Stimulated activated naive B cell treated with anti-CD40 and anti-IgM and Interleukin-4, amounts not matched to agents 10 μg/mL and 1 μg/mL and 100 μg/mL, for 72 hours (primary cell): ENCODE measurements at regions not wholly inside any gene's neighbourhood (a gene's known extent, or its start where the extent isn't known, plus 50 kb on each side); places are given as distances from the start of the nearest gene placed in this dataset.
"Not testable (repeated sequence)": the region's sequence is repeated elsewhere in the genome, so short reads cannot be mapped to it uniquely, and the experiment has no call there.

ENCODE experiments used
- ATAC-seq, 2 donors: fragments of 150-1000 bp; cut with Tn5 transposase; replicated peaks; 2 replicates each; pipeline ENCODE4 v1.10.0; 2021; ENCODE audit warnings: moderate library complexity in 1 of 2
- DNase-seq: peaks from one replicate; pipeline ENCODE4 v3.0.0; 2021
- H3K27ac Mint-ChIP-seq: one replicate; pipeline ENCODE4 v1.8.0; 2022; ENCODE audit warnings: mild to moderate bottlenecking, mixed read lengths
- H3K27me3 Mint-ChIP-seq, 2 donors: one replicate each; pipeline ENCODE4 v1.8.0; 2022; ENCODE audit warnings: mixed read lengths in 2 of 2
- H3K36me3 Mint-ChIP-seq, 2 donors: one replicate each; pipeline ENCODE4 v1.8.0; 2022; ENCODE audit warnings: mixed read lengths in 2 of 2, mild to moderate bottlenecking in 1 of 2
- H3K4me1 Mint-ChIP-seq, 2 donors: one replicate each; pipeline ENCODE4 v1.8.0; 2022; ENCODE audit warnings: mixed read lengths in 2 of 2, mild to moderate bottlenecking in 1 of 2
- H3K4me3 Mint-ChIP-seq, 2 donors: one replicate each; pipeline ENCODE4 v1.8.0; 2022; ENCODE audit warnings: mild to moderate bottlenecking in 2 of 2, mixed read lengths in 2 of 2, moderate library complexity in 1 of 2
- H3K9me3 Mint-ChIP-seq, 2 donors: one replicate each; pipeline ENCODE4 v1.8.0; 2022; ENCODE audit warnings: mixed read lengths in 2 of 2, mild to moderate bottlenecking in 1 of 2

DNA sequence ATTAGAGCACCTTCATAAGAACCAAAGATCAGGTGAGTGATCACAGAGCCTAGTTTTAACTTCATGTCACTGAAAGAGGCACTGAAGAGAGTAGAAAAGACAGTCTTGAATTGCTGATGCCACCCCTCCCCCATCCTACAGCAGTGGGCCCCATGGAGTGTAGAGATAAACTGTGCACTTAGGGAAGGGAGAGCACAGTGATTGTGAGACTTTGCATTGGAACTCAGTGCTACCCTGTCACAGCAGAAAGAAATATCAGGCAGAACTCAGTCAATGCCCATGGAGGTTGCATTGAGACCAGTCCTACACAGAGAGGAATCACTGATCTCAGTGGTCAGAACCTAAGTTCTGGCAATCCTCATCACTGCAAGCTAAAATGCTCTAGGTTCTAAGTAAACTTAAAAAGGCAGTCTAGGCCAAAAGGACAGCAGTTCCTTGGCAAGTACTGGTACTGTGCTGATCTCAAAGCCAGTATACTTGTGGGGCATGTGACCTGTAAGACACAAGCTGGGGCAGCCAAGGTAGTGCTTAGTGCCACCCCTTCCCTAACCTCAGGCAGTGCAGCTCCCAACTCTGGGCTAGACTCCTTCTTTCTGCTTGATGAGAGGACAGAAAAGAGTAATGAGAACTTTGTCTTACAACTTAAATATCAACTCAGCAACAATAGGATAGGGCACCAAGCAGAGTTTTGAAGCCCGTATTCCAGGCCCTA is 94.1 kb downstream of the FSCB start:
- no peak overlapping the region for H3K27ac Mint-ChIP-seq
- H3K4me3 Mint-ChIP-seq: no peak overlapping the region
- peaks cover 0 to 5% of the 10 kb centered on the region in 2 donors for H3K9me3 Mint-ChIP-seq
- no peaks in the 10 kb centered on the region for H3K27me3 Mint-ChIP-seq
- DNase-seq: no peak
- no peaks in the 10 kb centered on the region for H3K36me3 Mint-ChIP-seq
- no peak for ATAC-seq
- H3K4me1 Mint-ChIP-seq: no peaks in the 10 kb centered on the region

DNA sequence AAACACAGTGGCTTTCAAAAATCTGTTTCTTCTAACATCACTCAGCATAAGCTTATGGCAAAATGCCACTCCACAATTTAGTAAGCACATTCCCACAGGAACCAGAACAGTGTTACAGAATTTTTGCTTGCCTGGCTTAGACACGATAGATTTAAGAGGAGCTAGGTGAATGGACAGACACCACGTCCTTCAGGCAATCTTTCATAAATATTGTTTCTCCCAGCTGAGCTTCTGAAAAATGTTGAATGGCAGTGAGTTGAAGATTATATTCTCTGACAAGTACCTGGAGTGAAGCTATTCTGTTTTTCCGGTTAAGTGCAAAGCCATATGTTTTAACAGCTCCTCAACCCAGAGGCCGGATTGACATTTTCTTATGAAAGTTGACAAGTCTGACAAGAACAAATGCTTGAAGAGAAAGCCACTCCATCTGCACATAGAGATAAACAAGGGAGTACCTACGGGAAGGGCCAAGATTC is 102.0 kb downstream of the FSCB start:
- no peaks in the 10 kb centered on the region for H3K9me3 Mint-ChIP-seq
- H3K27ac Mint-ChIP-seq: no peak overlapping the region
- DNase-seq (no peak), ATAC-seq (no peak)
- no peaks in the 10 kb centered on the region for H3K36me3 Mint-ChIP-seq
- no peaks in the 10 kb centered on the region for H3K4me1 Mint-ChIP-seq
- no peaks in the 10 kb centered on the region for H3K27me3 Mint-ChIP-seq
- no peak overlapping the region for H3K4me3 Mint-ChIP-seq

- H3K27ac Mint-ChIP-seq: no peak overlapping the region
- H3K4me3 Mint-ChIP-seq: no peak overlapping the region
- no peaks in the 10 kb centered on the region for H3K9me3 Mint-ChIP-seq
- DNase-seq (no peak), ATAC-seq (no peak)
- H3K36me3 Mint-ChIP-seq: no peaks in the 10 kb centered on the region
- H3K27me3 Mint-ChIP-seq: no peaks in the 10 kb centered on the region
- no peaks in the 10 kb centered on the region for H3K4me1 Mint-ChIP-seq
Observed at GRCh38 chr14:44404599-44404998, 102.5 kb downstream of the FSCB start.

- Mint-ChIP-seq H3K9me3 (no peaks in the 10 kb centered on the region), H3K4me3 (no peak overlapping the region), H3K27me3 (no peaks in the 10 kb centered on the region), H3K4me1 (no peaks in the 10 kb centered on the region), H3K27ac (no peak overlapping the region), H3K36me3 (no peaks in the 10 kb centered on the region)
- DNase-seq (no peak), ATAC-seq (no peak)
Observed at GRCh38 chr14:44404036-44404435, 103.0 kb downstream of the FSCB start.

GRCh38 chr14:44403193-44403592 is 103.9 kb downstream of the FSCB start:
- Mint-ChIP-seq H3K4me3 (no peak overlapping the region), H3K4me1 (no peaks in the 10 kb centered on the region), H3K36me3 (no peaks in the 10 kb centered on the region), H3K9me3 (peaks cover 3 to 4% of the 10 kb centered on the region in 2 donors), H3K27me3 (no peaks in the 10 kb centered on the region), H3K27ac (no peak overlapping the region)
- DNase-seq (no peak), ATAC-seq (no peak)

DNA sequence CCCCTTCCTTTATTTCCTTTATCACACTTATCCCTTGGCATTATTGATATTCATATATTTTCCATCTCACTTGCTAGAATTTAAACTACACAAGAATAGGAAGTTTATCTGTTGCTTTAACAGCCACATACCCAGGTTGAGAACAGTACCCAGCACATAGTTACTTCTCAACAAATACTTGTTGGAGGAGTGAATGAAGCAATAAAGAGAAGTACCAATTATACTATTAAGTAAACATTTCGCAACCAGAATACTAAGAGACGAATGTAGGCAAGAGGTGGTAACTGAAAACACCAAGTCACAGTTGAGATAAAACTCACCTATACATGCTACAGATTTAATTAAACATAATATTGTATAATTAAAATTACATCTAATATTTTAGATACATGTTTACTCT is 110.9 kb downstream of the FSCB start:
- Mint-ChIP-seq H3K27ac (no peak overlapping the region), H3K4me3 (no peak overlapping the region), H3K36me3 (no peaks in the 10 kb centered on the region), H3K4me1 (no peaks in the 10 kb centered on the region), H3K9me3 (peaks cover 4 to 6% of the 10 kb centered on the region in 2 donors), H3K27me3 (no peaks in the 10 kb centered on the region)
- no peak for DNase-seq
- no peak for ATAC-seq

- H3K9me3 Mint-ChIP-seq: peaks cover 0 to 2% of the 10 kb centered on the region in 2 donors
- H3K4me1 Mint-ChIP-seq: no peaks in the 10 kb centered on the region
- no peak for DNase-seq
- H3K27ac Mint-ChIP-seq: no peak overlapping the region
- H3K27me3 Mint-ChIP-seq: no peaks in the 10 kb centered on the region
- H3K4me3 Mint-ChIP-seq: no peak overlapping the region
- no peak for ATAC-seq
- no peaks in the 10 kb centered on the region for H3K36me3 Mint-ChIP-seq
Observed at GRCh38 chr14:44392984-44393383, 114.1 kb downstream of the FSCB start.

GRCh38 chr14:44388306-44388705 is 118.8 kb downstream of the FSCB start:
- ATAC-seq (no peak), DNase-seq (no peak)
- Mint-ChIP-seq H3K4me3 (no peak overlapping the region), H3K4me1 (no peaks in the 10 kb centered on the region), H3K36me3 (no peaks in the 10 kb centered on the region), H3K9me3 (peaks cover 0 to 5% of the 10 kb centered on the region in 2 donors), H3K27ac (no peak overlapping the region), H3K27me3 (no peaks in the 10 kb centered on the region)

- no peaks in the 10 kb centered on the region for H3K36me3 Mint-ChIP-seq
- peaks cover 0 to 5% of the 10 kb centered on the region in 2 donors for H3K9me3 Mint-ChIP-seq
- no peak overlapping the region for H3K27ac Mint-ChIP-seq
- ATAC-seq: no peak
- DNase-seq: no peak
- H3K4me1 Mint-ChIP-seq: no peaks in the 10 kb centered on the region
- no peaks in the 10 kb centered on the region for H3K27me3 Mint-ChIP-seq
- no peak overlapping the region for H3K4me3 Mint-ChIP-seq
Observed at GRCh38 chr14:44385906-44386305, 121.2 kb downstream of the FSCB start.

DNA sequence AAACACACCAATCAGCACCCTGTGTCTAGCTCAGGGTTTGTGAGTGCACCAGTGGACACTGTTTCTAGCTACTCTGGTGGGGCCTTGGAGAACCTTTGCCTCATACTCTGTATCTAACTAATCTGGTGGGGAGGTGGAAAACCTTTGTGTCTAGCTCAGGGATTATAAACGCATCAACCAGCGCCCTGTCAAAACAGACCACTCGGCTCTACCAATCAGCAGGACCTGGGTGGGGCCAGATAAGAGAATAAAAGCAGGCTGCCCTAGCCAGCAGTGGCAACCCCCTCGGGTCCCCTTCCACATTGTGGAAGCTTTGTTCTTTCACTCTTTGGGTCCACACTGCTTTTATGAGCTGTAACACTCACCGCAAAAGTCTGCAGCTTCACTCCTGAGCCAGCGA is 121.8 kb downstream of the FSCB start:
- not testable (repeated sequence) for H3K9me3 Mint-ChIP-seq, H3K27ac Mint-ChIP-seq, H3K4me3 Mint-ChIP-seq, ATAC-seq, DNase-seq, H3K4me1 Mint-ChIP-seq, H3K27me3 Mint-ChIP-seq, H3K36me3 Mint-ChIP-seq

- H3K36me3 Mint-ChIP-seq, DNase-seq: not testable (repeated sequence)
Observed at GRCh38 chr14:44384601-44385293, 122.3 kb downstream of the FSCB start.

GRCh38 chr14:44384093-44384492 is 123.0 kb downstream of the FSCB start:
- Mint-ChIP-seq H3K4me1 (no peaks in the 10 kb centered on the region), H3K9me3 (peaks cover 0 to 5% of the 10 kb centered on the region in 2 donors), H3K27ac (no peak overlapping the region), H3K27me3 (no peaks in the 10 kb centered on the region), H3K36me3 (no peaks in the 10 kb centered on the region), H3K4me3 (no peak overlapping the region)
- DNase-seq (no peak), ATAC-seq (no peak)

More at GRCh38 chr14:44384601-44385293, 122.3 kb downstream of the FSCB start:
- H3K4me3 Mint-ChIP-seq, ATAC-seq, H3K4me1 Mint-ChIP-seq, H3K9me3 Mint-ChIP-seq, H3K27me3 Mint-ChIP-seq, H3K27ac Mint-ChIP-seq: not testable (repeated sequence)

GRCh38 chr14:44383636-44384035 is 123.4 kb downstream of the FSCB start:
- DNase-seq (no peak), ATAC-seq (no peak)
- H3K27me3 Mint-ChIP-seq: no peaks in the 10 kb centered on the region
- no peak overlapping the region for H3K27ac Mint-ChIP-seq
- peaks cover 0 to 5% of the 10 kb centered on the region in 2 donors for H3K9me3 Mint-ChIP-seq
- no peaks in the 10 kb centered on the region for H3K4me1 Mint-ChIP-seq
- no peak overlapping the region for H3K4me3 Mint-ChIP-seq
- no peaks in the 10 kb centered on the region for H3K36me3 Mint-ChIP-seq

DNA sequence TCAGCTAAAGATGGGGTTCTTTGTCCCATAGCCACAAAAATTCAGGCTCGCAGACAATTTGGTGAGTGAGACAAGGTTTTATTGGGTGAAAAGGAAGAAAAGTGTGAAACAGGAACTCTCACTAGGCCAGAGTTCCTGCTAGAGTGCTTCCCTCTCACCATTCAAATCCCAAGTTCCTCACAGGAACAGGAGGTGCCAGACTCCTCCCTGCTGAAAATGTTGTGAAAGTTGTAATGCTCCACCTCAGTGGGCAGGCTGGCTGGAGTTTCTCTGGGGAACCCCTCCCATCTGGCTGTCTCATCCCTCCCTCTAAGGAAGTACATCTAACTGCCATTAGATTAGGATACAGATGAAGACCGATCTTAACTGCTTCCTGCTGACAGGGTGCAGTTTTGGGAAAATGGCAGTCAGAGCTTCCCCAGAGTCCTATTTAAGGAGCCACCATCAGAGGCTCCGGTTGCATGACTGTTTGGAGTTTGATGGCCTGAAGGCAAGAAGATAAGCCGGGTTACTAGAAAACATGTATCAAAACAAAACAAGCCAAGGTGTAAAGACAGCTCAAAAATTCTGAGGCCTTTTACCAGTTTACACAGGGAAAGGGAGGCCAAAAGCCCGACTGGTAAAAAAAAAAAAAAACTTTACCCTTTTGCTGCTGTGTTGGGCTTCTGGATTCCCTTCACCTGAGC is 127.6 kb downstream of the FSCB start:
- Mint-ChIP-seq H3K9me3 (peaks cover 12 to 15% of the 10 kb centered on the region in 2 donors), H3K27me3 (no peaks in the 10 kb centered on the region), H3K4me1 (no peaks in the 10 kb centered on the region), H3K4me3 (no peak overlapping the region), H3K36me3 (no peaks in the 10 kb centered on the region), H3K27ac (no peak overlapping the region)
- no peak for ATAC-seq
- DNase-seq: no peak

- no peaks in the 10 kb centered on the region for H3K27me3 Mint-ChIP-seq
- ATAC-seq: no peak
- H3K27ac Mint-ChIP-seq: no peak overlapping the region
- no peaks in the 10 kb centered on the region for H3K36me3 Mint-ChIP-seq
- no peak overlapping the region for H3K4me3 Mint-ChIP-seq
- H3K9me3 Mint-ChIP-seq: peaks cover 12 to 15% of the 10 kb centered on the region in 2 donors
- no peak for DNase-seq
- H3K4me1 Mint-ChIP-seq: no peaks in the 10 kb centered on the region
Observed at GRCh38 chr14:44374906-44375305, 132.2 kb downstream of the FSCB start.
